DMS53 (cell line): ENCODE measurements at regions not wholly inside any gene's neighbourhood (a gene's known extent, or its start where the extent isn't known, plus 50 kb on each side); places are given as distances from the start of the nearest gene placed in this dataset.

Experiments used
- DNase-seq: peaks from one replicate; lab custom pipeline; 2025; lab: John Stamatoyannopoulos, UW

- no peak for DNase-seq
Measured at GRCh38 chr9:75414371-75415160, 326.3 kb downstream of the OSTF1 start.

- DNase-seq, result no peak
Measured at GRCh38 chr9:75417471-75417870, 329.2 kb downstream of the OSTF1 start.

GRCh38 chr9:75418518-75418917, 330.2 kb downstream of the OSTF1 start:
- DNase-seq, result no peak

- DNase-seq, result no peak
Measured at GRCh38 chr9:75422944-75423522, 334.7 kb downstream of the OSTF1 start.

GRCh38 chr9:75429531-75430475, 341.5 kb downstream of the OSTF1 start:
- DNase-seq, result no peak

- no peak for DNase-seq
Measured at GRCh38 chr9:75431375-75431774, 343.1 kb downstream of the OSTF1 start.

GRCh38 chr9:75432386-75432785, 344.1 kb downstream of the OSTF1 start:
- DNase-seq, result no peak

GRCh38 chr9:75432888-75433287, 344.6 kb downstream of the OSTF1 start:
- no peak for DNase-seq

GRCh38 chr9:75438716-75439115, 350.4 kb downstream of the OSTF1 start:
- DNase-seq, result no peak

- DNase-seq, result no peak
Measured at GRCh38 chr9:75440914-75441313, 352.6 kb downstream of the OSTF1 start.

- DNase-seq, result no peak
Measured at GRCh38 chr9:75445144-75445543, 356.8 kb downstream of the OSTF1 start.

GRCh38 chr9:75447281-75447680, 359.0 kb downstream of the OSTF1 start:
- no peak for DNase-seq

GRCh38 chr9:75448281-75448680, 360.0 kb downstream of the OSTF1 start:
- DNase-seq, result no peak

- DNase-seq, result no peak
Measured at GRCh38 chr9:75448955-75449354, 360.6 kb downstream of the OSTF1 start.

GRCh38 chr9:75451045-75451444, 362.7 kb downstream of the OSTF1 start:
- DNase-seq, result no peak

- DNase-seq, result peak; percentile 2
Measured at GRCh38 chr9:75451505-75451904, 363.2 kb downstream of the OSTF1 start.

GRCh38 chr9:75452512-75452911, 364.2 kb downstream of the OSTF1 start:
- no peak for DNase-seq

- no peak for DNase-seq
Measured at GRCh38 chr9:75454043-75454442, 365.7 kb downstream of the OSTF1 start.

GRCh38 chr9:75454891-75455290, 366.6 kb downstream of the OSTF1 start:
- no peak for DNase-seq

GRCh38 chr9:75455444-75455921, 367.2 kb downstream of the OSTF1 start:
- DNase-seq, result peak; percentile 78

GRCh38 chr9:75456698-75457097, 368.4 kb downstream of the OSTF1 start:
- no peak for DNase-seq

GRCh38 chr9:75457474-75458011, 369.2 kb downstream of the OSTF1 start:
- no peak for DNase-seq
